GM19395 (cell line): ENCODE measurements at regions not wholly inside any gene's neighbourhood (a gene's known extent, or its start where the extent isn't known, plus 50 kb on each side); places are given as distances from the start of the nearest gene placed in this dataset.

Experiments
- ATAC-seq: cut with Tn5 transposase; IDR thresholded peaks from one replicate; pipeline ENCODE4 v1.9.1; 2021; ENCODE audit warnings: mild to moderate bottlenecking, moderate library complexity; ENCODE audit not compliant: unreplicated experiment

DNA sequence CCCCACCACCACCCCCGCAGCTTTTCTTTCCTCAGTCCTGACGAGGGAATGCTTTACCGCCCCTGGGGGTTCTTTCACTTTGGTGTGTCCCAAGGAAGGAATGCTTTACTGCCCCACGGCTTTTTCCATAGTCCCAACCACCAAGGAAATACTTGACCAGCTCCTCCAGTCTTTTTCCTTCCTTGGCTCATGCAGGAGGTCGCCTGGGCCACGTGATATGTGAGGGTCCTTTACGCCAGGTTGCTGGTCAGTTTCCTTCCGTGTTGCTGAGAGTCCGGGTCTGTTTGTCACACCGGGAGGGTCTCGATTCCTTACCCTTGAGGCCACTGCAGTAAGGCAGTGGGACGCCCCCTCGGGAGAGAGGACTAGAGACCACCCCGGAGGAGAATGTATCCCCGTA is 58.9 kb upstream of the CDH4 start:
- ATAC-seq: no peak
